ENCODE measurements at regions not wholly inside any gene's neighbourhood (a gene's known extent, or its start where the extent isn't known, plus 50 kb on each side); places are given as distances from the start of the nearest gene placed in this dataset.

DNA sequence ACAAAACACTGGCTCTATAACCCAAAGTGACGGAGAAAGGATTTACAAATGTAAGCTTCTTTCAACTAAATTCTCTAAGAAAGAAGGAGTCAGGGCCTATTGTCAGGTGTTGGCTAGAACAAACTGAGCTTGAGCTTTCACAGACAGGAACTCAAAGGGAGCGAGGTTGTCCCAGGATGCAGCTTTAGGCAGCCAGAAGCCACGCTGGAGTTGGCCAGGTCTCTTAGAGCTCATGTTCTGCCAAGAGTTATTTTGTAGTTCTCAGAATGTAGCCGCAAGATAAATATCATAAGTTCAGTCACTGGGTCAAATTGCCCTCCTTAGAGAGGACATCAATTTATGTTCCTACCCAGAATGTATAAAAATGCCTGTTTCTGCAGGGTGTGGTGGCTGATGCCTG lies 54.1 kb upstream of the GREB1L start:
- TF ChIP-seq, protein P1, sequence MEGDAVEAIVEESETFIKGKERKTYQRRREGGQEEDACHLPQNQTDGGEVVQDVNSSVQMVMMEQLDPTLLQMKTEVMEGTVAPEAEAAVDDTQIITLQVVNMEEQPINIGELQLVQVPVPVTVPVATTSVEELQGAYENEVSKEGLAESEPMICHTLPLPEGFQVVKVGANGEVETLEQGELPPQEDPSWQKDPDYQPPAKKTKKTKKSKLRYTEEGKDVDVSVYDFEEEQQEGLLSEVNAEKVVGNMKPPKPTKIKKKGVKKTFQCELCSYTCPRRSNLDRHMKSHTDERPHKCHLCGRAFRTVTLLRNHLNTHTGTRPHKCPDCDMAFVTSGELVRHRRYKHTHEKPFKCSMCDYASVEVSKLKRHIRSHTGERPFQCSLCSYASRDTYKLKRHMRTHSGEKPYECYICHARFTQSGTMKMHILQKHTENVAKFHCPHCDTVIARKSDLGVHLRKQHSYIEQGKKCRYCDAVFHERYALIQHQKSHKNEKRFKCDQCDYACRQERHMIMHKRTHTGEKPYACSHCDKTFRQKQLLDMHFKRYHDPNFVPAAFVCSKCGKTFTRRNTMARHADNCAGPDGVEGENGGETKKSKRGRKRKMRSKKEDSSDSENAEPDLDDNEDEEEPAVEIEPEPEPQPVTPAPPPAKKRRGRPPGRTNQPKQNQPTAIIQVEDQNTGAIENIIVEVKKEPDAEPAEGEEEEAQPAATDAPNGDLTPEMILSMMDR (IDR thresholded peaks at IDR 0.05) = no peak
- TF ChIP-seq POLR2A (IDR thresholded peaks at IDR 0.05) (no peak), POLR2AphosphoS5 (IDR thresholded peaks at IDR 0.05) (no peak), EP300 (IDR thresholded peaks at IDR 0.05) (no peak)

All from sigmoid colon (tissue), 4 donors.